ENCODE measurements at regions not wholly inside any gene's neighbourhood (a gene's known extent, or its start where the extent isn't known, plus 50 kb on each side); places are given as distances from the start of the nearest gene placed in this dataset.
A peak's percentile ranks its signal among the peaks of the same experiment; 100 is the strongest.

DNA sequence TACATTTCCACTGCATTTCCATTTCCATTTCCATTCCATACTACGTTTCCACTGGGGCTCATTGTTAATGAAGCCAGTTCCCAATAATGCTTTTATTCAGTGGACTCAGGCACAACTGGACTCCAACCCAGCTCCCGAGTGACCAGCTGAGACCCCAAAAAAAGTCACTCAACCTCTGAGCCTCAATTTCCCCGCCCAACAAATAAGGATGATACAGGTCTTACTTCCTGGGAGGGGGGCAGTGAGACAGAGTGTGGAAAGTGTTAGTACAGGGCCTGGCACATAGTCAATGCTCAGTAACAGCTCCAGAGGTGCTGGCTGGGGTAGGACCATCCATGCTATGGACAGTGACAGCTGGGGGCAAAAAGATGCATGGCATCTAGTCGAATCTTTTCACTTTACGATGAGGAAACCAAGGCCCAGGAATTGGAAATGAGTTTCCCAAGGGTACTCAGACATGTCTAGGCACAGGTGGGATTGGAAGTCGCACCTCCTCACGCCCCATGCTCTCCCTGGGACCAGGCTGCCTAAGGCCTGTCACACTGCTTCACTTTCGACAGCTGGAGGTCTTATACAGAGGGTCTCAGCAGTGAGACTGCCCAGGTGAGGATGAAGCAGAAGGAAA, 226.5 kb downstream of the ANAPC1 start:
- Histone ChIP-seq H3K27me3 (ENCODE audit: insufficient read depth, low read length) (no peaks in the 10 kb centered on the region), H3K36me3 (ENCODE audit: insufficient read depth, low read length) (no peaks in the 10 kb centered on the region), H2AFZ (ENCODE audit: low read length, unreplicated experiment) (no peak overlapping the region), H3K79me2 (ENCODE audit: control insufficient read depth, insufficient read depth, low read length, unreplicated experiment) (no peaks in the 10 kb centered on the region), H3K4me3 (ENCODE audit: low read depth, low read length) (no peak overlapping the region), H3K4me1 (ENCODE audit: control insufficient read depth, insufficient read depth, low read length, unreplicated experiment) (peaks cover 26% of the 10 kb centered on the region), H3K27ac (ENCODE audit: low read depth, low read length) (no peak overlapping the region)

DNA sequence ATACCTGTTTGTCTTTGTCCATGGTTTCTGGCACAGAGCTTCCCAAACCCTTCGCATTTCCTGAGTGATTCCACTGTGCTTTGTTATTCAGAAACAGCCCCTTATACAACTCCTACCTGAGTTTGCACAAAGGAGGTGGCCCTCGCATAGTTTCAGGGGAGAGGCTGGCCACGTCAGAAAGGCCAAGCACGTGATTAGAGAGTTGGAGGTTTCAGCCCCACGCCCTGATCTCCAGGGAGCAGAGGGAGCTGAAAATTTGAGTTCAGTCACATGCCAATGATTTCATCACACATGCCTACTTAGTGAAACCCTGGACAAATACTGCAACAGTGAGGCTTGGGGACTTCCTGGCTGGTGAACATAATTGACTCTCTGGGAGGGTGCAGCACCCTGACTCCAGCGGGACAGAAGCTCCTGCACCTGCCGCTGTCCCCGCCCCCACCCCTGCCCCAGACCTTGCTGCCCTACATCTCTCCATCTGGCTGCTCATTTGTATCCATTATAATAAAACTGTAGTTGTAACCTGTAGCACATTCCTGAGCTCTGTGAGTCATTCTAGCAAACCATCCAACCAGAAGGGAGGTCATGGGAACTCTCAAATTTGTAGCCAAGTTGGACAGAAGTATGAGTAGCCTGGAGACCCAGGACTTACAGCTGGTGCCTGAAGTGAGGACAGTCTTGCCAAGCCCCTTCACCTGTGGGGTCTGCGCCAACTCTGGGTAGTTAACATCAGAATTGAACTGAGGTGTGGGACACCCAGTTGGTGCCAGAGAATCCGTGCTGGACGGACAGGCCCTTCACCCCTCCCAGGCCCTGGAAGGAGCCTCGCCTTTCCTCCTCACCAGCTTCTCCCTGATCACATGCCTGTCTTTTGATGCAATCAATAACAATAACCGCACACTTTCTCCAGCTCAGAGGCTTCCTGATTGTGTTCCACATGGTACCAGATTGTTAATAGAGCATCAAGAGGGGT, 224.3 kb downstream of the ANAPC1 start:
- peak overlapping the region; percentile 79 for H2AFZ ChIP-seq (ENCODE audit: low read length, unreplicated experiment)
- peak overlapping the region; percentile 21; the same call in 1 of the 2 replicates for H3K4me3 ChIP-seq (ENCODE audit: low read depth, low read length)
- peaks cover 37% of the 10 kb centered on the region for H3K4me1 ChIP-seq (ENCODE audit: control insufficient read depth, insufficient read depth, low read length, unreplicated experiment)
- peak overlapping the region; percentile 89 for H3K27ac ChIP-seq (ENCODE audit: low read depth, low read length)
- H3K79me2 ChIP-seq (ENCODE audit: control insufficient read depth, insufficient read depth, low read length, unreplicated experiment): no peaks in the 10 kb centered on the region
- no peaks in the 10 kb centered on the region for H3K36me3 ChIP-seq (ENCODE audit: insufficient read depth, low read length)
- H3K27me3 ChIP-seq (ENCODE audit: insufficient read depth, low read length): no peaks in the 10 kb centered on the region

GRCh38 chr2:111660811-111661210, 223.2 kb downstream of the ANAPC1 start:
- H3K79me2 ChIP-seq (ENCODE audit: control insufficient read depth, insufficient read depth, low read length, unreplicated experiment): no peaks in the 10 kb centered on the region
- no peak overlapping the region for H3K27ac ChIP-seq (ENCODE audit: low read depth, low read length)

DNA sequence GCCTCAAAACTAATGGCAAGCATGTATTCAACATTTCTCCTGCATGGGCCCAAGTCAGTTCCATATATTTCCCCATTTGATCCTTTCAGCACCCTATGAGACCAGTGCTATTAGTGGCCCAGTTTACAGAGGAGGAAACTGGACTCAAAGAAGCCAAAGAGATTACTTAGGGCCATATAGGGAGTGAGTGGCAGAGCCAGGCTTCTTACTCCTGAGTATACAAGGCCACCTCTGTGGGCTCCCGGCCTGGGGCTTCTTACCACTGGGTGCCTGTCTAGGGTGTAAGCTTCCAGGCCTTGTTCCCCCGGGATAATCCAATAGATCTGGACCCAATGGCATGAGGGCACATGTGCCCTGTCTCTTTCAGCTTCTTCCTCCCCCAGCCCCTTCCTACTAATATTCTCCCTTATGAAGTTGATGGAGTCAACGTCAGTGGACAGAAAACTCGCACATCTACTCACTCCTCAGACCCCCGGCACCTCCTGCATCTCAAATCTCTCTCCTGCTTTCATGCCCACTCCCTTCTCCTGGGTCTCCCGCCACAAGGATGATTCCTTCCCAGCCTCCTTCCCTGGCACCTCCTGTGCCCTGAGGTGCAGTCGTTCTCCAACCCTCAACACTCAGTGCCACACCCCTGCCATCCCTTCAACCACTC, 222.6 kb downstream of the ANAPC1 start:
- Histone ChIP-seq H3K27me3 (ENCODE audit: insufficient read depth, low read length) (no peaks in the 10 kb centered on the region), H3K36me3 (ENCODE audit: insufficient read depth, low read length) (no peaks in the 10 kb centered on the region), H3K4me1 (ENCODE audit: control insufficient read depth, insufficient read depth, low read length, unreplicated experiment) (peaks cover 37% of the 10 kb centered on the region), H3K79me2 (ENCODE audit: control insufficient read depth, insufficient read depth, low read length, unreplicated experiment) (no peaks in the 10 kb centered on the region), H3K4me3 (ENCODE audit: low read depth, low read length) (no peak overlapping the region), H3K27ac (ENCODE audit: low read depth, low read length) (no peak overlapping the region; the same call in 1 of the 2 replicates), H2AFZ (ENCODE audit: low read length, unreplicated experiment) (no peak overlapping the region)

More at GRCh38 chr2:111660811-111661210, 223.2 kb downstream of the ANAPC1 start:
- Histone ChIP-seq H3K4me3 (ENCODE audit: low read depth, low read length) (no peak overlapping the region), H3K27me3 (ENCODE audit: insufficient read depth, low read length) (no peaks in the 10 kb centered on the region), H2AFZ (ENCODE audit: low read length, unreplicated experiment) (no peak overlapping the region), H3K36me3 (ENCODE audit: insufficient read depth, low read length) (no peaks in the 10 kb centered on the region), H3K4me1 (ENCODE audit: control insufficient read depth, insufficient read depth, low read length, unreplicated experiment) (peaks cover 37% of the 10 kb centered on the region)

- H3K79me2 ChIP-seq (ENCODE audit: control insufficient read depth, insufficient read depth, low read length, unreplicated experiment): no peaks in the 10 kb centered on the region
- H3K27ac ChIP-seq (ENCODE audit: low read depth, low read length): peak overlapping the region; percentile 19
- no peaks in the 10 kb centered on the region for H3K36me3 ChIP-seq (ENCODE audit: insufficient read depth, low read length)
- no peaks in the 10 kb centered on the region for H3K27me3 ChIP-seq (ENCODE audit: insufficient read depth, low read length)
- H2AFZ ChIP-seq (ENCODE audit: low read length, unreplicated experiment): peak overlapping the region; percentile 15
- H3K4me1 ChIP-seq (ENCODE audit: control insufficient read depth, insufficient read depth, low read length, unreplicated experiment): peaks cover 39% of the 10 kb centered on the region
- no peak overlapping the region for H3K4me3 ChIP-seq (ENCODE audit: low read depth, low read length)
Observed at GRCh38 chr2:111662039-111662770, 221.8 kb downstream of the ANAPC1 start.

DNA sequence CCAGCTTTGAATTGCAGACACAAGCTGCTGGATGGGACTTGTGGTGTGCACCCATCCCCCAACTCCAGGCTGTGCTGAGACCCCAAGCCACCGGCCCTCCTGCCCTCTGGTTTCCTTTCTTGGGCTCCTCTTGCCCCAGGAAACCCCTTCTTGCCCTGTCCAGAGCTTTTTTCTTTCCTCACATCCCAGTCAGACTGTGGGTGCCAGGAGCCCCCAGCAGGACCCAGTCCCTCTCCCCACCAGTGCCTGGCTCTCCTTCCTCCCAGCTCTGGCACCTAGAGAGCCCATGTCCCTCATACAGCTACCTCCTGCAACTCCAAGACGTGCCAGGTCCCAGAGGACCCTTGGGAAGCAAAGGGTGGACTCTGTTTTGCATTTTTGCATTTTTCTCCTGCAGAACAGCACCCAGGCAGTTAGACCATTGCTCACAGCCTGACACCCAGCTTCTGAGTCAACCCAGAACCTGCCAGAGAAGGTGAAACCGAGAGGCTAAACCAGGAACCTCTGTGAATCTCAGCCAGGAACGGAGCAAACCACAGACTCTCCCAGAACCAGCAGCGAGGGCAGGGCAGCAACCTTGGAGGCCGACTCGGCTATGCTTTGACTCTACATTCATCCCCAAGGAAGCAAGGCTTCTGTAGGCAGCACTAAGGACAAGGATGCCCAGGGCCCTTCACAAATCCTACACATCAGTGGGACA, 221.1 kb downstream of the ANAPC1 start:
- peak overlapping the region; percentile 19 for H3K27ac ChIP-seq (ENCODE audit: low read depth, low read length)
- no peaks in the 10 kb centered on the region for H3K27me3 ChIP-seq (ENCODE audit: insufficient read depth, low read length)
- peaks cover 41% of the 10 kb centered on the region for H3K4me1 ChIP-seq (ENCODE audit: control insufficient read depth, insufficient read depth, low read length, unreplicated experiment)
- H3K4me3 ChIP-seq (ENCODE audit: low read depth, low read length): no peak overlapping the region
- no peak overlapping the region for H2AFZ ChIP-seq (ENCODE audit: low read length, unreplicated experiment)
- no peaks in the 10 kb centered on the region for H3K79me2 ChIP-seq (ENCODE audit: control insufficient read depth, insufficient read depth, low read length, unreplicated experiment)
- H3K36me3 ChIP-seq (ENCODE audit: insufficient read depth, low read length): no peaks in the 10 kb centered on the region

DNA sequence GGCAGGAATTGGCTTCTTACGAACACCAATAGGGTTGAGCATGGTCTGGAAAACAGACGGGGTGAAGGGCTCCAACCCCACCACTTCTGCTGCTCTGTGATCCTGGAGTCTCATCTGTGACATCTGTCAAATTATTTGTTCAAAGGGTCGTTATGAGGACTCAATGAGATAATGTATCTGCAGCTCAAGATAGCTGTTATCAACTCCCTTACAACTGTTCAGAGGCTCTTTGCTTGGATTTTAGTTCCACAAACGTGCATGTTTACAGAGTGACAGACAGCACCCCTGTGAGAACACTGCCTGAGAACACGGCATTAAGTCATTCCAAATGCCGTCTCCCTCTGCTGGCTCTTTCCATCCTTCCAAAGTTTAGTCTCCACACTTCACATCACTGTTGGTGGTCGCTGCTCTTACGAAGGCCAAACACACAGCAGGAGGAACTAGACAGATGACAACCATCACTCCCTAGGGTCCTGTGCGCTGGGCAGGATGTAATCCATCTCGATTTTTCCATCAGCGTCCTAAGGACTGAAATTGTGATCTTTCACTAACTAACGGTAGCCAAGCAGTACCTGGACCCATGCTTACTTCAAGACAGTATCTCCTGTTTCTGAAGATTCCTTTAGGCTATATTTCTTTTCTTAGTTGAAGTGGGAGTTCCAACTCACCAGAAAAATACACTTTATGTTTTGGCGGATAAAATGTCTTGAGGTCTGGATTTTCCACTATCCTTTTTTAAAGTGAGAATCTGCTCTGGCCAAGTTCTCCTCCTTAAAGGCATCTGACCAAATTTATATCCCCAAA, 220.3 kb downstream of the ANAPC1 start:
- H3K27ac ChIP-seq (ENCODE audit: low read depth, low read length): no peak overlapping the region
- peaks cover 41% of the 10 kb centered on the region for H3K4me1 ChIP-seq (ENCODE audit: control insufficient read depth, insufficient read depth, low read length, unreplicated experiment)
- H3K36me3 ChIP-seq (ENCODE audit: insufficient read depth, low read length): no peaks in the 10 kb centered on the region
- H3K27me3 ChIP-seq (ENCODE audit: insufficient read depth, low read length): no peaks in the 10 kb centered on the region
- no peaks in the 10 kb centered on the region for H3K79me2 ChIP-seq (ENCODE audit: control insufficient read depth, insufficient read depth, low read length, unreplicated experiment)
- no peak overlapping the region for H3K4me3 ChIP-seq (ENCODE audit: low read depth, low read length)
- H2AFZ ChIP-seq (ENCODE audit: low read length, unreplicated experiment): no peak overlapping the region

DNA sequence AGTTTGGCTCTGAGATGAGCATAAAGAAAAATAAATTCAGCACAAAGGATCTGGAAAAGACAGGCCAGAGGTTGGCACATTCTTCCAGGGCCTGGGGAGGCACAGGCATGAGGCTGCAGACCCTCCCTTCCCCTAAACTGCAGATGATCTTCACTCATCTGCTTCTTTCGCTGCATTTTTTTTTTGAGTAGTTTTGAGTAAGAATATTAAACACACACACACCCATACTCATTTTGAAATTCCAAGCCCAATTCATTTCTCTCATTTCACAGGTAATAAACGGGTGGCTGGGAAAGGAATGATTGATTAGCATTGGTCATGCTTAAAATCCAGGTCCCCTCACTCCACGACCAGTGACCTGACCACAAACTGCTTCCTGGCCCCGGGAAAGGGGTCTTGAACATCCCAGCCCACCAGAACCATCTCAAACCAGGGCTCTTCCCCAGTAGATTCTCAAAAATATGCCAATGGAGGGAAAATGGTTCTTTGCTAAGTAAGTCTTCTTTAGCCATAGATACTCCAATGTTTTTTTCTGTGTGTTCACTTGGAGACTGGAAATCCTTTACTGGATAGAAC, 219.6 kb downstream of the ANAPC1 start:
- no peak overlapping the region for H3K4me3 ChIP-seq (ENCODE audit: low read depth, low read length)
- H2AFZ ChIP-seq (ENCODE audit: low read length, unreplicated experiment): no peak overlapping the region
- no peak overlapping the region for H3K27ac ChIP-seq (ENCODE audit: low read depth, low read length)
- H3K79me2 ChIP-seq (ENCODE audit: control insufficient read depth, insufficient read depth, low read length, unreplicated experiment): no peaks in the 10 kb centered on the region
- no peaks in the 10 kb centered on the region for H3K36me3 ChIP-seq (ENCODE audit: insufficient read depth, low read length)
- no peaks in the 10 kb centered on the region for H3K27me3 ChIP-seq (ENCODE audit: insufficient read depth, low read length)
- peaks cover 35% of the 10 kb centered on the region for H3K4me1 ChIP-seq (ENCODE audit: control insufficient read depth, insufficient read depth, low read length, unreplicated experiment)

DNA sequence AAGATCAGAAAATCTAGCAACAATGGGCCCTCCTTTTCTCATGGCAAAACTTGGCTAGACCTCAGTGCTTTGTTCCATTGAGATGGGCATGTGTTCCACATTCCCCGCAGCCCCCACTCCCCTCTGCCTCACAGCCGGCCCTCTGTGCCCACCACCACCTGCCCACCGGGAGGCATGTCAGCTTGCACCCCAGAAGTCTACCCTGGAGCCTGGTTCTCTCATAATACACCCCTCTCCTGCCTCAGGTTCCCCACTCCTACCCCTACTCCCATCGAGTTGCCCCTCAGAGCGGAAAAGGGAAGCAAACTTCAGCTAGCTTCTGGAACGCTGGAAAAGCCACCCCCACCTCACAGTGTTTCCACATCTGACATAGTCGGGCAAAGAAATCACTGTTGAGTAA, 219.0 kb downstream of the ANAPC1 start:
- Histone ChIP-seq H3K27ac (ENCODE audit: low read depth, low read length) (no peak overlapping the region), H2AFZ (ENCODE audit: low read length, unreplicated experiment) (no peak overlapping the region), H3K4me3 (ENCODE audit: low read depth, low read length) (no peak overlapping the region), H3K27me3 (ENCODE audit: insufficient read depth, low read length) (no peaks in the 10 kb centered on the region), H3K4me1 (ENCODE audit: control insufficient read depth, insufficient read depth, low read length, unreplicated experiment) (peaks cover 29% of the 10 kb centered on the region), H3K79me2 (ENCODE audit: control insufficient read depth, insufficient read depth, low read length, unreplicated experiment) (no peaks in the 10 kb centered on the region), H3K36me3 (ENCODE audit: insufficient read depth, low read length) (no peaks in the 10 kb centered on the region)
